Activated naive CD8-positive, alpha-beta T cell treated with anti-CD3 and anti-CD28 coated beads, Interleukin-2, amount 10 ng/mL, durations not matched to agents 7 days and 5 days (primary cell): ENCODE measurements at regions not wholly inside any gene's neighbourhood (a gene's known extent, or its start where the extent isn't known, plus 50 kb on each side); places are given as distances from the start of the nearest gene placed in this dataset.
"Not testable (repeated sequence)": the region's sequence is repeated elsewhere in the genome, so short reads cannot be mapped to it uniquely, and the experiment has no call there.

ENCODE experiments used
- ATAC-seq: fragments of 150-1000 bp; cut with Tn5 transposase; one replicate; pipeline ENCODE4 v1.10.0; 2021; ENCODE audit warnings: low read depth, moderate library complexity
- POLR2A ChIA-PET: fragments of 350-600 bp; sonication (Branson Sonifier 250); formaldehyde crosslinking; loops from one replicate; lab custom pipeline; 2021; ENCODE audit warnings: antibody characterized with exemption; lab: Charles Lee
- DNase-seq: peaks from one replicate; pipeline ENCODE4 v3.0.0; 2021
- H3K27ac Mint-ChIP-seq: one replicate; pipeline ENCODE4 v1.8.0; 2022; ENCODE audit warnings: mild to moderate bottlenecking, mixed read lengths
- H3K27me3 Mint-ChIP-seq: one replicate; pipeline ENCODE4 v1.8.0; 2022; ENCODE audit warnings: mild to moderate bottlenecking, moderate library complexity, mixed read lengths
- H3K36me3 Mint-ChIP-seq: one replicate; pipeline ENCODE4 v1.8.0; 2021; ENCODE audit warnings: mild to moderate bottlenecking, mixed read lengths
- H3K4me1 Mint-ChIP-seq: one replicate; pipeline ENCODE4 v1.8.0; 2021; ENCODE audit warnings: mixed read lengths
- H3K4me3 Mint-ChIP-seq: one replicate; pipeline ENCODE4 v1.8.0; 2022; ENCODE audit warnings: mild to moderate bottlenecking, moderate library complexity, mixed read lengths
- H3K9me3 Mint-ChIP-seq: one replicate; pipeline ENCODE4 v1.8.0; 2021; ENCODE audit warnings: mixed read lengths

DNA sequence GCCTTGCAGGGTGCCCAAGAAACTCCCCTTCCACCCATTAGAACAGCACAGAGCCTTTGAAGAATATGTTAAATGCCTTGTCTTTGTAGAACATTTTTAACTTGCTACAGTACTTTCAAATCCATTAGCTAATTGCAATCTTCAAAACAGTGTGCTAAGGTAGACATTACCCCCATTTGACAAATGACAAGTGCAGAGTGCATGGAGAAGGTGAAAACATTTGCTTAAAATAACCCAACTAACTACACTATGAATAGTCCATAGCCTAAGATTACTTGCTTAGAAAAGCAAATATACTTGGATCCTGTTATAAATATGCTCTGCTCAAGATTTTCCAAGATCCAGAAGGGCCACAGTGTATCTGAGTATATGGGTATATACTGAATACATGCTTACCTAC is 87.0 kb upstream of the G2E3 start:
- Mint-ChIP-seq H3K27me3 (no peaks in the 10 kb centered on the region), H3K27ac (no peak overlapping the region), H3K4me1 (no peaks in the 10 kb centered on the region), H3K4me3 (no peak overlapping the region), H3K9me3 (no peaks in the 10 kb centered on the region), H3K36me3 (no peaks in the 10 kb centered on the region)
- no peak for ATAC-seq
- POLR2A ChIA-PET, result no interaction called here
- no peak for DNase-seq

DNA sequence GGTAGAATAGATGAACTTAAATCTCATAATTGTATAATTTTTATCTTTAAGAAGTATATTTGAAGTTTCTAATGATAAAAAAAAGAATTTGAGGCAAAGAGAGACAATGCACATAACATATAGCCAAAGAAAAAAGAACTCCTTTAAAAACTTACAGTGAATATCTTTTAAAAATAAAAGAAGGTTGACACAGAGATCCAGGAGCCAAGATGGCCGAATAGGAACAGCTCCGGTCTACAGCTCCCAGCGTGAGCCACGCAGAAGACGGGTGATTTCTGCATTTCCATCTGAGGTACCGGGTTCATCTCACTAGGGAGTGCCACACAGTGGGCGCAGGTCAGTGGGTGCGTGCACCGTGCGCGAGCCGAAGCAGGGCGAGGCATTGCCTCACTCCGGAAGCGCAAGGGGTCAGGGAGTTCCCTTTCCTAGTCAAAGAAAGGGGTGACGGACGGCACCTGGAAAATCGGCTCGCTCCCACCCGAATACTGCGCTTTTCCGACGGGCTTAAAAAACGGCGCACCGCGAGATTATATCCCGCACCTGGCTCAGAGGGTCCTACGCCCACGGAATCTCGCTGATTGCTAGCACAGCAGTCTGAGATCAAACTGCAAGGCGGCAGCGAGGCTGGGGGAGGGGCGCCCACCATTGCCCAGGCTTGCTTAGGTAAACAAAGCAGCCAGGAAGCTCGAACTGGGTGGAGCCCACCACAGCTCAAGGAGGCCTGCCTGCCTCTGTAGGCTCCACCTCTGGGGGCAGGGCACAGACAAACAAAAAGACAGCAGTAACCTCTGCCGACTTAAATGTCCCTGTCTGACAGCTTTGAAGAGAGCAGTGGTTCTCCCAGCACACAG is 84.9 kb upstream of the G2E3 start:
- DNase-seq, ATAC-seq, H3K9me3 Mint-ChIP-seq, POLR2A ChIA-PET, H3K27me3 Mint-ChIP-seq, H3K27ac Mint-ChIP-seq, H3K36me3 Mint-ChIP-seq, H3K4me1 Mint-ChIP-seq, H3K4me3 Mint-ChIP-seq: not testable (repeated sequence)

DNA sequence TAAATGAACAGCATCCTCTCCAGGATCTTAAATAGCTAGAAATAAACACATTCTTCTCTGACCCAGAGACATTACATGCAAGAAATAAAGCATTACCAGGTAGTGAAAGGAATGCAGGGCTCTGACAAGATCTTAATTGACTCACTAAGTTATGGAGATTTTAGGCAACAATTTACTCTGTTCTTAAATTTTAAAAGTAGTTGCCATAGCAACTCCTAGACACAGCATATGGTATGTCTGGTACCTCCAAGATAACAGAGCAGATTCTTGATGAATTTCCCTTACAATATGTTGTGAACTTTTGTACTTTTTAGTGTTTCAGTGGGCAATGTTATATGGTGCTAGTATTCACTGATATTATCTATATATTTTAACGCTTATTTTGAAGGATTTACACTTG is 76.7 kb upstream of the G2E3 start:
- H3K27me3 Mint-ChIP-seq, result peaks cover 15% of the 10 kb centered on the region
- no peak for DNase-seq
- POLR2A ChIA-PET, result no interaction called here
- H3K36me3 Mint-ChIP-seq, result no peaks in the 10 kb centered on the region
- ATAC-seq, result no peak
- no peaks in the 10 kb centered on the region for H3K9me3 Mint-ChIP-seq
- no peak overlapping the region for H3K4me3 Mint-ChIP-seq
- H3K27ac Mint-ChIP-seq, result no peak overlapping the region
- no peaks in the 10 kb centered on the region for H3K4me1 Mint-ChIP-seq

DNA sequence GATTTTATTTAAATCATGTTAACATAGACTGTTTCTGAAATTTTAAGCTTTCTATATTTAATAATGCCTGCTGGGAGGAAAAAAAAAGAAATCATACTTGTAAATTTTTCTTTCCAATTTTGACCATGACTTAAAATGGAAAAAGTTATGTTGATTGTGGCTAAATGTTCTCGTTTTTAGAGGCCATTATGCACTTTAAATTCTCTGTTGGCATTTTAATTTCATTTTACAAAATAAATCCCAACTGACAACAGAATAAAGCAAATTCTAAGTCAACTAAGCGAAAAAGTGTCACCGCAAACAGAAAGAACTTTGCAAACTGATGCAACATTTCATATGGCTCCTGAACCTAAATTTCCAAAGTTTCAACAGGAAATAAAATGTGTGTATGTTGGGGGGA is 74.8 kb upstream of the G2E3 start:
- no peaks in the 10 kb centered on the region for H3K9me3 Mint-ChIP-seq
- H3K4me3 Mint-ChIP-seq, result no peak overlapping the region
- H3K27me3 Mint-ChIP-seq, result peaks cover 15% of the 10 kb centered on the region
- no peak for ATAC-seq
- POLR2A ChIA-PET, result interaction anchor here (0.5 kb wide), 1 partner anchor 885 kb away, joined by 7 read pairs; no protein-coding TSS in a partner anchor
- no peak for DNase-seq
- no peak overlapping the region for H3K27ac Mint-ChIP-seq
- no peaks in the 10 kb centered on the region for H3K4me1 Mint-ChIP-seq
- no peaks in the 10 kb centered on the region for H3K36me3 Mint-ChIP-seq

DNA sequence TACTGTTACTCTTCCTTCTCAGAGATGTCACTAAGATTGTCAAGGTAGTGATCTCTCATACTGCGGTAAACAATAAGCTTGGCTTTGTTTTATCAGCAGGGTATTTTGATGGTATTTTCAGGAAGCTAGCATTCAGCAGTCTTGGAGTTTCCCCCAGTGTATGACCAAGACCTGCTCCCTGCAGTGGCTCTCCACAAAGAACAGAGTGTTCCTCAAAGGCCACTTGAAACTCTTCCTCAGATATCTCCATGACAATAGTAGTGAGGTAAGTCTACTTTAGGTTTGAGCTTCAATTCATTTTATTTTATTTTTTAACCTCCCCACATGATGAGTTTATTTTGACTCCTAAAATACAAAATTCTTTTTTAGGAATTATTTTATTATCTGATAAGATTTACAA is 74.0 kb upstream of the G2E3 start:
- no peaks in the 10 kb centered on the region for H3K4me1 Mint-ChIP-seq
- POLR2A ChIA-PET, result no interaction called here
- H3K4me3 Mint-ChIP-seq, result no peak overlapping the region
- ATAC-seq (no peak), DNase-seq (no peak)
- no peak overlapping the region for H3K27ac Mint-ChIP-seq
- peaks cover 15% of the 10 kb centered on the region for H3K27me3 Mint-ChIP-seq
- H3K36me3 Mint-ChIP-seq, result no peaks in the 10 kb centered on the region
- H3K9me3 Mint-ChIP-seq, result no peaks in the 10 kb centered on the region

DNA sequence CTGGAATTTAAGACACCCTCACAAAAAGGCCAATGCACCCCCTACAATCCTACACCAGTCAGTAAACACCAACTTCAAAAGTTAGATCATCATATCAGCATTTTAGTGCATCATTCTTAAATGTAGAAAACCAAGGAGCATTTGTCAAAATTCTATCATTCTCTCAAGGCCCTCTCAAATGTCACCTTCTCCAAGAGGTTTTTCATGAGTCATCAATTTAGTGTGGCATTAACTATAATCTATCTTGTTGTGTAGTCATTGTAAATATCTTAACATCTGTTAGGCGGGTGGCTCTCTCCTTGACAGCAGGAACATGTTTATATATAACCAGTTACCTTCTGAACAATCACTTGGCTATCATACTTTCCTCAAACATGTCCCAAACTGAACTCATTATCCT is 62.1 kb upstream of the G2E3 start:
- peaks cover 2% of the 10 kb centered on the region for H3K27me3 Mint-ChIP-seq
- no peaks in the 10 kb centered on the region for H3K4me1 Mint-ChIP-seq
- no peaks in the 10 kb centered on the region for H3K36me3 Mint-ChIP-seq
- POLR2A ChIA-PET, result no interaction called here
- no peak overlapping the region for H3K4me3 Mint-ChIP-seq
- no peak overlapping the region for H3K27ac Mint-ChIP-seq
- DNase-seq (no peak), ATAC-seq (no peak)
- no peaks in the 10 kb centered on the region for H3K9me3 Mint-ChIP-seq

DNA sequence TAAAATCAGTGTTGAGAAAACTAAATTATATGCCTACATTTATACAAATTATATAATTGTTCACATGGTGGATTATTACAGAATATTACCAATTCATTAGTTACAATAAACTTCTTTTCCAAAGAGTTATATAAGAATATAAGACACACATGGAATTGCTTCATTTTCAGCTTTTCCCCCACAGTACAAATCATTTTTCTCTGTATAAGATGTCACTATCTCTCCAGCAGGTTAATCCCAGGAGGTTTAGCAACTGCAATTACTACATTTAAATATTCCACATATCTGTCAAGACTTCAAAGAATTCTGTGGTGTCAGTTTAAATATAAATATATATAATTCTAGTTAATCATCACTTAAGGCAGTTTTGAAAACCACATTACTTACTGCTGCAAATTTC is 59.6 kb upstream of the G2E3 start:
- Mint-ChIP-seq H3K27ac (no peak overlapping the region), H3K27me3 (peaks cover 2% of the 10 kb centered on the region), H3K9me3 (no peaks in the 10 kb centered on the region), H3K4me1 (no peaks in the 10 kb centered on the region), H3K4me3 (no peak overlapping the region), H3K36me3 (no peaks in the 10 kb centered on the region)
- POLR2A ChIA-PET, result no interaction called here
- no peak for ATAC-seq
- DNase-seq, result no peak

DNA sequence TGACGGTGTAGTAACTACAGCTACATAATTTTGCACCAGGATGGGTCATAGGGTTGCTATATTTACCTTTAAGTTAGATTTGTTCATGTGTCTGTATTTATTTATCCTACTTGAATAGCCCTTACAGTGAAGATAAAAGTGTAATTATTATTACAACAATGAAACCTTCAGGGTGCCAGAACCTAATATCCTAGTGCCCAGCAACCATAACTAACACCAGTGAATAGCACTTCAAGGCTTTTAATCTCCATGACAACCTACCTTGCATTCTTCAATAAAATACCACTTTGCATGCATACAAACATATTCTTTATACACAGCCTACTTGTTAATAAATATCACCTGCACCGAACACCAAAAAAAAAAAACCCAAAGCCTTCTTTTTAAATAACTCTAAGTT is 58.7 kb upstream of the G2E3 start:
- no peaks in the 10 kb centered on the region for H3K4me1 Mint-ChIP-seq
- POLR2A ChIA-PET, result no interaction called here
- DNase-seq (no peak), ATAC-seq (no peak)
- H3K9me3 Mint-ChIP-seq, result no peaks in the 10 kb centered on the region
- no peak overlapping the region for H3K4me3 Mint-ChIP-seq
- H3K27me3 Mint-ChIP-seq, result peaks cover 2% of the 10 kb centered on the region
- no peak overlapping the region for H3K27ac Mint-ChIP-seq
- H3K36me3 Mint-ChIP-seq, result no peaks in the 10 kb centered on the region

DNA sequence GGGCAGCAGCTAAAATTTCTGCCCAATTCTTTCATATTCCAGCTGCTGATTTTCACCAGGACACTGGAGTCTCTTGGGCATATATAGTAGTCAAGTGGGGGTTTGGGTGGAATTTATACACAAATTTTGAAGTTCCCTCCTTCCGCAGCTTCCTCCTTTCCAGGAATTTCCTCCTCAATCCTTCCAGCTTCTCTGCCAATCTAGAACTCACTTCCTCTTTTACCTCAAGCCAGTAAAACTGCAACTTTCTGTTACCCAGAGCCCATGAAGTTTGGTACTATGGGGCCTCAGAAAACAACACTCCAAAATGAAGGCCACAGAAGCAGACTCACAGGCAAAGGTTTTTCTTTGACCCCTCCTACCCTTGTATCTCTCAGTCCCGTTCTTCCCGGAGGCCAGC is 51.7 kb upstream of the G2E3 start:
- Mint-ChIP-seq H3K36me3 (no peaks in the 10 kb centered on the region), H3K27ac (no peak overlapping the region), H3K4me1 (no peaks in the 10 kb centered on the region), H3K9me3 (no peaks in the 10 kb centered on the region), H3K27me3 (peaks cover 12% of the 10 kb centered on the region), H3K4me3 (no peak overlapping the region)
- ATAC-seq, result no peak
- DNase-seq, result no peak
- POLR2A ChIA-PET, result no interaction called here
